CD4-positive, alpha-beta T cell treated with Interleukin-17A for 1 hour (primary cell): ENCODE measurements at regions not wholly inside any gene's neighbourhood (a gene's known extent, or its start where the extent isn't known, plus 50 kb on each side); places are given as distances from the start of the nearest gene placed in this dataset.

Source experiments
- DNase-seq: peaks from one replicate; pipeline ENCODE4 v3.0.0-alpha.2; 2020

DNA sequence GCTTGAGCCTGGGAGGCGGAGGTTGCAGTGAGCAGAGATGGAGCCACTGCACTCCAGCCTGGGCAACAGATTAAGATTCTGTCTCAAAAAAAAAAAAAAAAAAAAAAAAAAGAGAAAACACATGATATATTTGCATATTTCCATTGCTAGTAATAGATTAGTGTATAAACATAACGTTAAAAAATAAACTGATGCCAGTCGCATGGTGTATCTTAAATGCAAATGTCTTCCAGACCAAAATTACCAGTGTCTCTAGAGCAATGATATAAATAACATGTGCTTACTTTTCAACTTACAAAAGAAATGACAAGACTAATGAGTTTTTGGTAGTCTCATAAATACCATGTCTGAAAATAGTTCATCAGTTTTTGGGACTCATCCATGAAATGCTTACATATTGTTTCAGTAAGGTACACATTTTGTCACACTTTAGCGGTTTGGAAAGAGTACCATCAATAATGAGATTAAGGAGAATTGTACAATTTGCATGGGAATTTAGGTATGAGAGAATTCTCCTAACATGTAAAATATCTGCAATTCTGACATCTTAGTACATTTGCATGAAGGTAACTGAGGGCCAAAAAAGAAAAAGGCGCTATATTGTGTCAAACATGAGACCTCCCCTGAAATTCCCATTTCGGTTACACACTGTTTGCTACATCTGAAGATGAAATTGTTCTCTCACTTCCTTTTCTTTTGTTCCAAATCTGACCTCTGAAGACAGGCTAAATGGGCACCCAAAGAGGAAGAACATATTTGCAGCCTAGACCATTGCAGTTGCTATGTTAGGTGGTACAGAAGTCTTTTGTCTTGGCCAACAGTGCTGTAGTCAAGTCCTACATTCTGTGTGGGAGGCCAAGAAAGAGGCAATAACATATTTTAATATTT lies 51.5 kb upstream of the PIP4K2A start:
- DNase-seq, result no peak

DNA sequence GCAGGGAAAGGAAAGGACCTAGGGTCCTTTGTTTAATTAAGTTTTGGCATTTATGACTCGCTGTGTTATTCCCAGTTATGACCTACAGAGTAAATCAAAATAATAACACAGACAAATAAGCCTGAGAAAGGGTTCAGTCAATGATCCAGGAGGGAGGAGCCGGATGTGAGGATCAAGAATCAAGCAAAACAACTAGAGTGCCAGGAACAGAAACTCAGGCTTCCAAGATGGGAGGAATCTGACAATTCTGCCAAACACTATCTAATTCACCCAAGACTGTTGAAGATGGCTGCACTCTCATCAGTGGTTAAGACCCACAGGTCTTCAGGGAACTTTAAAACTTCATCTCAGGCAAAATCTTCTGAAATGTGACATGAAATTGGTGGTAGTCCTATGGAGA lies 50.3 kb upstream of the PIP4K2A start:
- DNase-seq, result no peak
